GM21619 (cell line): ENCODE measurements at regions not wholly inside any gene's neighbourhood (a gene's known extent, or its start where the extent isn't known, plus 50 kb on each side); places are given as distances from the start of the nearest gene placed in this dataset.

ENCODE experiments used
- ATAC-seq: cut with Tn5 transposase; IDR thresholded peaks from one replicate; pipeline ENCODE4 v1.9.1; 2021; ENCODE audit not compliant: unreplicated experiment

DNA sequence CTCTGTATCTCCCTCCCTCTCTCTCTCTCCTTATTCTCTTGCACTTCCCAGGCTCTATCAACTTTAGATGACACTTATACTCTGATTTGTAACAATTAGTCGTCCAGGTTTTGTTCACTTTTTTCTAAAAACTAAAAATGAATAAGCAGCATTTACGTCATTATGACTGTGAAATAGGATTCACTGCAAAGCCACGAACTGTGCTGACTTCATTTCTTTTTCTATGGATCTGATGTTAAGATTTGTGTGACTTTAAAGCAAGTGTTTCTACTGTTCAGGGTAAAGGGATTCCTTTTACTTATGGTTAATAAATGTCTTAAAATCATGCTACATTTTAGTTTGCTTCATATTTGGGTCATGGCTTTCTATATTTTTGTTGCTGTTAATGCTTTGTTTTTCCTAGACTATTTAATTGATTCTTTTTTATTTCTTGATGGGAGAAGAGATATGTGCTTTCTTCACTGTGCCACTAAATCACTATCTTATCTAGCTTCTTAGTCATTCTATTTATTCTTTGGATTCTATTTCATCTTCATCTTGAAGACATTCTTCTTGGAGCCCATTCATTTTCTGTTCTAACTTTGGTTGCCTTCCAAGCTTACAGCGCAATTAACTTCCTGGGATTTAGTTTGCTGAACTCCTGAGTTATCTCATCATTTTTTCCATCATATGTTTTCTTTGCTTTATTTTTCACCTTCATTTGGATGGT lies 480.4 kb upstream of the TRIB2 start:
- ATAC-seq: no peak

DNA sequence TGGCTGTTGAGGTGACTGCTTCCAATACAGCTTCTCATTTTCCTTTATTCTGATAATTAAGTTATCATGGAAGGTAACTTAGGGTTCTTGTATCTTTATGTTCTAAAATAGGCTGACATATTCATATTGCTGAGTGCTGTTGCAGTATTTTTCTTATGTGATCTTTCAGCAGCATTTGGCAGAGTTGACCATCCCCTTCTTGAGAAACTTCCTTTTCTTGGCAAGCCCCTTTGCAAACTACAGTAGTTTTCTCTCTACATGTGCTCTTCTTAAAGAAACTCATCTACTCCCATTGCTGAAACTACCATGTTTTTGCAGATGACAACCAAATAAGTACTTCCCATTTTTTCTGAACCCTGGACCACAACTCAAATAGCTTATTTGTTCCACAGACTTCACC lies 476.5 kb upstream of the TRIB2 start:
- no peak for ATAC-seq

DNA sequence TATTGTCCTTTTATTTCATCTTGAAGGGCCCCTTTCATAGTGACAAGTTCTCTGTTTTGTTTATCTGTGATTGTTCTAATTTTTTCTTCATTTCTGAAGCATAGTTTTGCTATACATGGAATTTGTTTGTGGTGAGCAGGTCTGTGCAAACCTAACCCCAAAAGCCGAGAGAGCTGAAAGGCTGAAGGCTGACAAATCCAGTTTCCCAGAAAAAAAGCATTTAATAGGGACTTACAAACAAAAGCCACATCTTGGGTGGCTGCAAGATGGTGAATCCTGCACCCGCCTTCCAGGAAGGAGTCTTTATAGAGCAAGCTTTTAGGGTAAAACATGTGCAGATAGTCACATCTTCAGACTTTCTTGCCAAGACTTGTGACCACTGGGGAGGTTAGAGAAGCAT lies 473.4 kb upstream of the TRIB2 start:
- no peak for ATAC-seq

DNA sequence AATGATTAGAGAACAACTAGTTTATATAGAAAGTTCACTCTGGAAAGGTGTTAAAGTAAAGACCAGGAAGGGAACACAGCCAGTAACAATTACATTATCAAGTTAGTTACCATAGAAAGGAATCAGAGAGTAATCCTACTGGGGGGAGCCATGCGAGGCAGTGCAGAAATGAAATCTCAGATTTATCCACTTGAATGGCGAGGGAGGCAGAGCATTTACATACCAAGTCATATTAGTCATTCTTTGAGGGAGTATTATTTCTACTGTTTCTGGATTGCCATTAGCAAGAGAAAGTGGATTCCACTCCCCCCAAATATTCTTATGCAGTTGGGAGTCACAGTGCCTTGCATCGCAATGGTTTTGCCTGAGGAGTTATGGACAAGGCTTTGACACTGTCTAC lies 472.7 kb upstream of the TRIB2 start:
- no peak for ATAC-seq

DNA sequence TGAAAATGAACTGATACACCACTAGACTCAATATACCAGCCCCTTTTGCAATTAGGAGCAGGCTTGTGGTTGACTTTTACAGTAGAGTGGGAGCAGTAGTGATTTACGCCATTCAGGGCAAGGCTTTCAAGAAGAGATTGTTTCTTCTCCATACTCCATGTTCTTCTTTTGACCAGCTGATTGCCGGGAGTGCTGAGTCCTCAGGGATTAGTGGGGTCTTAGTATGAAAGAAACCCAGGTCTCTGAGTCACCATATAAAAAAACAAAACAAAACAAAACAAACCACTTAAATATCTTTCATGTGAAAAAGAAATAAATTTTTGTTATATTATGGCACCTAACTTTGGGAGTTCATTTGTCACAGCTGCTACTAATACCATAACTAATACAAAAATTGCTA lies 465.6 kb upstream of the TRIB2 start:
- ATAC-seq: no peak

DNA sequence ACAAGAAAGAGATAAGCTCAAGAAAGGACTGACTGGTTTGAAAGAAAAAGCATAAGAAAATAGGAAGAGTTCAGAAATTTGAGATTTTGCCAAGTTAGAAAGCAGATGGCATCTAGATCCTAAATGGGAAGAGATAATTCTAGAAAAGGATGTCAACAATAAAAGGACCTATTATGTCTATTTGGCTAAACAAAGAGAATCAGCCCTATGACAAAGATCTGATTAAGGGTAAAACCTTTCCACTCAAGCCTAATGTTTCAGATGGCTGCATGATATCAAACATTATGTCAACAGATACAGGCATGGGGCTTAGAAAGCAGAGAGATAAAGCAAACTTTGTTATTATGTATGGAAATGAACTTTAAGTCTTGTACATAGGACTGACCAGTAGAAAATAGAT lies 465.0 kb upstream of the TRIB2 start:
- no peak for ATAC-seq

DNA sequence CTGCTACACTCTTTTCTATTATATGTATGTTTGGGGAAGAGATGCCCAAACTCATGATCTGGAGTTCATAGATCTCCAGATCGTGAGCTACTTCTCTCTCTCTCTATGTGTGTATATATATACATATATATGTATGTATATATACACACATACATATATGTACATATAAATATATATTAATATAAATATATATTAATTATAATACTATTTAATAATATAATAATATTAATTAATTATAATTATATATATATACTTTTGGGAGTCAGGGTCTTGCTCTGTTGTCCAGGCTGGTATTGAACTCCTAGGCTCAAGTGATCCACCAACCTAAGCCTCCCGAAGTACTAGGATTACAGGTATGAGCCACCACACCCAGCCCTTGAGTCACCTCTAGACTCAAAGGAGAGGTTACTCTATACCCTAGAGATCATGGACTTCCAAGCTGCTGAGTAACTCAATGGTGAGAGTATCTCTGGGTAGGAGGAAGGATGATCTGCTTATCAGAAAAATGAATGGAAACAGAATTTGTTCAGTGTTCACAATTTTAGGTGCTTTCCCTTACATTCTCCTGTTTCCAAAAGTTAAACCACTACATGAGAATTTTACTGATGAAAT lies 463.5 kb upstream of the TRIB2 start:
- no peak for ATAC-seq

DNA sequence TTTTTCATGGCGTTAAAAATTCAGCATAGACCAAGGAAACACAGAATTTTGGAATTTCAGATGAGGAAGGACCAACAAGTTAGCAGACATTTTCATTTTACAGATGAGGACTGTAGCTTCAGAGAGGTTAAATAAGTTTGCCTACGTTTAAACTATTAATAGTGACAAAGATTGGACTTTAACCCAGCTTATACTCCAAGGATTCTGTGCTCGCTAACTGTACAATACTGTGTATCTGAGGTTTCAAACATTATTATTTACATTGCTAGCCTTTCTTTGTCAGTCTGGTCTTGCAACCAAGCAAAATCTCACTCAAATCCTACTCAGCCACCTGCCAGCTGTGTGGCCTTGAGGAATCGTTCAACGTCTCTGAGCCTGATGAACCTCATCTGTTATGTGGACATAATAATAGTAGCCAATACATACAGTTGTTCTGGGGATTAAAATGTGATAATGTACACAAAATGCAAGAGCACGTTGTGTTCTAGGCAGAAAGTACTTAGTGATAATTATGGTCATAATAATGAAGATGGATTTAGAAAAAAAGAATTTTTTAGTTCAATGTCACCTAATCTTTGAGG lies 462.4 kb upstream of the TRIB2 start:
- ATAC-seq: no peak

DNA sequence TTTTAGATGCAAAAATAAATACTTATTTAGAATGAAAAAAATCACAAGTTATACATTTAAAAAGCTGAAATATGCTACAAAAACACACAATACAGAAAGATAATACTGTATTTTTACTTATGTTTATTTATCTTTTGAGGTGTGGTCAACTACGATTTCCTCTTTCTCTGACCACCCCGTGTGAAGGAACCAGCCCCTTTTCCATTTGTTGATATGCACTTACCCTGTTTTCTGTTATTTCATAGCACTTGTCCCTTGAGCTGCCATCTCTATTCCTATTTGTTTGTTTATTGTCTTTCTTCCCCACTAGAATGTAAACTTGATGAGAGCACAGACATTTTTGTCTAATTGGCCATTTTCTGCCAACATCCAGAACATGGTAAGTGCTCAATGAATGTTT lies 460.5 kb upstream of the TRIB2 start:
- ATAC-seq: no peak

DNA sequence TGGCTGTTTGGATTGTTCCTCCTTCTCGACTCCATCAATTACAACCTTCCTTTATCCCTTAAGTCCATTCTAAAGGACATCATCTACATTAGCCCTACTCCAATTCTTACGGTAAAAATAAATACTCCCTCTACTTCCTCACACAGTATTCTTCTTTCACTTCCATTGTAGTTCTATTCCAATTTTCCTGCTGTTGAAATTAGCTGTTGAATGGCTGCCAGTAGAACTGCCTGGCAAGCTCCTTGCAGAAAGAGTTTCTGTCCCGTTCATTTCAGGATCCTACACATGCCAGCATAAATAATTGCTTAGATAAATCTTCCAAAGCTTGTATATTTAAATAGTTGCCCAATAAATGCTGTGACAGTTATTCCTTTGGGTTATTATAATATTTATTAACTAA lies 459.3 kb upstream of the TRIB2 start:
- ATAC-seq: no peak

DNA sequence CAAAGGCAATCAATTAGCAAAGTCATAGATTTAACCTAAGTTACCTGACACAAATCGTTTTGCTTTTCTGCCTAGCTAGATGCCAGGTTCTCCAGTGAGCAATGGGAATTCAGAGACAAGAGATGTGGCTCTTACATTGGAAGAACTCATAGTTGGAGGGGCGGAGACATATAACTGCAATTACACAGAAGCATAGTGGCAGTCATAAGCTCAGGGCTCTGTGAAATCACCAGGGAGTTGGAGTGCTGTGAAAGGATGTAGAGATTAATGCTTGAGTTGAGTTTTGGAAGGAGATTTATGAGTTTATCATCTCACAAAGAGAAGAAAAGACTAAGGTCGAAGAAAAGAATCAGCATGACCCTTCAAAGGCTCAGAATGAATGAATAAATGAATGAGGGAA lies 457.2 kb upstream of the TRIB2 start:
- no peak for ATAC-seq

DNA sequence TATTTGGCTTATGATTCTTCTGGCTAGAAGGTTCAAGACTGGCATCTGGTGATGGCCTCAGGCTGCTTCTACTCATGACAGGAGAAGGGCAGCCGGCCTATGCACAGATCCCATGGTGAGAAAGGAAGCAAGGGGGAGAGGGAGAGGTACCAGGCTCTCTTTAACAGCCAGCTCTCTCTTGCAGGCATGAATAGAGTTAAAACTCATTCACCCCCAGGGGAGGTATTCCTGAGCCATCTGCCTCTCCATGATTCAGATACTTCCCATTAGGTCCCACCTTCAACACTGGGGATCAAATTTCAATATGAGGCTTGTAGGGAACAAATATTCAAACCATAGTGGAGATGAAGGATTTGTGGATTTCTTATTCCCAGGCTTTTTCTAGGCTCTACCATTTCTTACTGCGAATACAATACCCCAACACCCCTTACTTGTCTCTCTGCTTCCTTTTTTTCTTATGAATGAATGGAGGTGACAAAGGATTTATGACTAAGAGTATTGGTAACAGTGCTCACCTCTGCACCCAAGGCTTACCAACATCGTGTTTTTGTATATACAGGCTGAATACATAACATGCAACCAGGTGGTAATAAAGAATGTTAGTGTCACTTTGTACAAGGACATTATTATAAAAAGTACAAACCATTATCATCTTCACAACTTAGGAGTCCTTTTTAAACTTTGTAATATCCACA lies 454.6 kb upstream of the TRIB2 start:
- ATAC-seq: no peak

DNA sequence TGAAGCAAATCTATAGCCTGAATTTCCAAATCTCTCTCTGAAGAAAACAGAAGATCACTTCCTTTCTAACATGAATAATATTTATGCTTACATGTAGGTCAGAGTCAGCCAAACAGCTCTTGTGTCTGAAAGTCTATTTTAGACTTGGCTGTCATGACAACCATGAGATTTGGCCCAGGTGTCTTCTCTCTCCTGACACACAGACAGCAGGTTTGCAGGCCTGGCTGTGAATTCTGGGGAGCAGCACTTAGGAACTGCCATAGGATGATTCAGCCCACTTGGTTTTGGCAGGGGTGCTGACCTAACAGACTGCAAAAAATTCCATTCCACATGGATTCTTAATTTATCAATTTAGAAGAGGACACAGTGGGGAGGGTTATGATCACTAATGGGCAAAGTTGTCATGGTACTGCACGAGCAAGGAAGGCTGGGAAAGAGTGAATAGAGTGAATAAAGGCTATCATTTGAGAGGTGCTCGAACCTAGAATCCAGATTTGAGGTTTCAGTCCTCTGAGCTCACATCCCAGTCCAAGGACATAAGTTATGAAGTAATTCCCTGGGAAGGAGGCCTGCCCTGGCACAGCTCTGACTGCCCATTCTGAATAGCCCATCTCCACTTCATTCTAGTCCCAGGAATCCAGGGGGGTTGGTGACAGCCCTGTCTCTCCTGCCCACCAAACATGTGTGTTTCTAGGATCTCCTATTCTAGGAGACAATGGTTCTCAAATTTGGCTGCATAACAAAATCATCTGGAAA lies 453.9 kb upstream of the TRIB2 start:
- ATAC-seq: no peak

DNA sequence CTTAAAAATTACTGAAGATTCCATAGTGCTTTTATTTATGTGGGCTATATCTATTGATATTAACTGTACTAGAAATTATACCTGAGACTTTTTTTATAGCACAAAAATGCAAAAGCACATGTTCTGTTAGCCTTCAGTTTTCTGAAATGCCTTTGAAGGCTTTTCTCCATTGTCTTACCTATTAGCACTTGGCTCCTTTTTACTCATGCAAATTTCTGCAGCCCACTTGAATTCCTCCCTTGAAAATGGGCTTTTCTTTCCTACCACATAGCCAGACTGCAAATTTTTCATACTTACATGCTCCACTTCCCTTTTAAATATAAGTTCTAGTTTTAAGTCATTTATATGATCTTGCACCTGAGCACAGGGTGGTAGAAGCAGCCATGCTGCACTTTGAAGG lies 453.0 kb upstream of the TRIB2 start:
- no peak for ATAC-seq

DNA sequence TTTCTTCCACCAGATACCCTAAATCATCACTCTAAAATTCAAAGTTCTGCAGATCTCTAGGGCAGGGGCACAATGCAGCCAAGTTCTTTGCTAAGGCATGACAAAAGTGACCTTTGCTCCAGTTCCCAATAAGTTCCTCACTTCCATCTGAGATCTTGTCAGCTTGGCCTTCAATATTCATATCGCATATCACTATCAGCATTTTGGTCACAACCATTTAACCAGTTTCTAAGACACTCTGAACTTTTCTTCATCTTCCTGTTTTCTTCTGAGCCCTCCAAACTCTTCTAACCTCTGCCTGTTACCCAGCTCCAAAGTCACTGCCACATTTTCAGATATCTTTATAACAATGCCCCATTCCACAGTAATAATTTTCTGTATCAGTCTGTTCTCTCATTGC lies 452.6 kb upstream of the TRIB2 start:
- ATAC-seq: no peak

DNA sequence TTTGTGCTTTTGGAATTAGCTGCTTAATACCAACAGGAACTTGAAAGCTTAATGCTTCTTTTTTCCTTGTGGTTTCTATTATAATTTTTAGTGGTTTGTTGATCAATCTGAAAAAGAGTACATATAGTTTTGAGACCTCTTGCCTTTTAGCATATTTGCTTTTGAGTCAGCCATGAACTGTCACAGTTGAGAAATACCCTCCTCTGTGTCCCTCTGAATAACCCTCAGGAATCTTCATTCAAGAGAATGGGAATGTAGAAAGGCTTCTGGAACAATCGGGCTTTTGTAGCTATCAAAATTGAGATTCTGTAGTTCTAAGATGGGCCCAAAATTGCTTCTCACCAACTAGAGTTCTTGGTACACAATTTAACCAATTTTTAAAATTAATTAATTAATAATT lies 451.1 kb upstream of the TRIB2 start:
- no peak for ATAC-seq

DNA sequence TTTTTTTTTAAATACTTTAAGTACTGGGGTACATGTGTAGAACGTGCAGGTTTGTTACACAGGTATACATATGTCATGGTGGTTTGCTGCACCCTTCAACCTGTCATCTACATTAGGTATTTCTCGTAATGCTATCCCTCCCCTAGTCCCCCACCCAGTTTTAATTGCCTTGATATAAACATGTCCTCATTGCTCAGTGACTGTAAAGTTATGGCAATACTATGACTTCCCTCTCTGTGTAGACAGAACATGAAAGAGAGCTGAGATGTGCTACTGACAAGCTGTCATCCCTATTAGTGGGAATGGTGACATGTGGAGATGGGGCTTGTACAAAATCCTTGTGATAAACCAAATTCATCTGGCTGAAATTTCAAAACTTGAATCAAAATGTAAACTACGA lies 449.7 kb upstream of the TRIB2 start:
- ATAC-seq: no peak

DNA sequence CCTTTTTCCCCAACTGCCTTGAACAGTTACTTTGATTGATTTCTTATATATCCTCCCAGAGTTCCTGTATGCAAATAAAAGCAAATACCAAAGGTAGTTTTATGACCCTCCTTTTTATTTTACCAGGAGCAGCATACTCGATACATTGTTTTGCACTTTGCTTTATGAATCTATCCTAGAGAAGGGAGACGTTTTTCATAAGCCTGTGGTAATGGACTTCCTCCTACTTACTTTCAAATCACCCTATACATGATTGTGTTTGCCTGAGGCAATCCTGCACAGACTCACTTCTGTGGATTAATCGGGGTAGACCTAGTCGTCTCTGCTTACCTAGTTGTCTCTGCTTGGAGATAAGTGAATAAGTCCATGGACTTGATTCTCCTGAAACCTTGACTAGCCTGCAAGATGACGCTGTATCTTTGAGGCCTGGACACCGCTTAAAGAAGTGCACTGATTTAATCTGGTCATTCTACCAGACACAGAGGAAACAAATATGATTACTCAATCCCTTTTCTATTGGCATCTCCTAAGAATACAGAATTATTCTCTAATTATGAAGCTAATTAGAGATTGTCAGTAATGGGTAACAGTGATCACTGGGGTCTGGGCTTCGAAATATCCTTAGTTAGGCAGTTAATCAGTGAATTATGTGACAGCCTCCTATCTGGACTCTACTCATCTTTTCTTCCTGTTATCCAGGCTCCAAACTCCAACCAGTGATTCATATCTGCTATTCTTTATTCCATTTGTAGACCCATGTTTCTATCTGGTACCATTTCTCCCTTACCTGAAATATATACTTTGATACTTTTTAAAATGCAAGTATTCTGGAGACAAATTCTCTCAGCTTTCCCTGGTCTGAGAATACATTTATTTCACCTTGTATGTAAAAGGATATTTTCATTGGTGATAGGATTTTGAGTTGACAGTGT lies 447.4 kb upstream of the TRIB2 start:
- ATAC-seq: no peak

DNA sequence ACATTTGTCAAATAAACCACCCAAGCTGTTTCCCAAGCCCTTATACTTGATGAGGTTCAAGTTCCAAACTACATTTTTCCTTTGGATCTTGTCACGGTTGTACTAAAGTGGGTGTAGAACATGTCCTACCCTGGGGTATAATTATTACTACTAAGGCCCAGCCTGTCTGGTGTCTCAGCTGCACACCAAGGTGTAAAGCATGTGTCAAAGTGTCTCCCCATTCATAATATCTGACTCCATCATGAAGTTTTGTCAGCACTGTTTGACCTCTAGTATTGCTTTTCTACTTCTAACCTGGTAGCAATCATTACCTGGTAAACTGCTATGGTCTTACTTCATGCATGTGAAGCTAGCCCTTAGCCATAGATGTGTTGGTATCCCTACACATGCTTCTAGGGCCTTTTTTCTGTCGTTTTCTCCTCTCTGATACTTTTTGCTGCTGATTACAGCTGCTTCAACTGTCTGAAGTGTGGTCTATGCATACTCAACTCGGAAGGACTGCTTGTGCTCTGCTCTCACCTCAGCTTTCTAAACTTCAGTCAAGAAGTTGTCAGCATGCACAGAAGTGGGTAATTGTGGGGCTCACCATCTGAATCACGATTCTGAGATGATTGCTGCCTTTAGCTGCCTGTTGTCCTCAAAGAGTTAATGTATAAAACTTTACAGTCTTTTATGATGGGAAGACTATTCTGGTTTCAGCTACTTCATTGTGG lies 445.7 kb upstream of the TRIB2 start:
- peak; percentile 63 for ATAC-seq

DNA sequence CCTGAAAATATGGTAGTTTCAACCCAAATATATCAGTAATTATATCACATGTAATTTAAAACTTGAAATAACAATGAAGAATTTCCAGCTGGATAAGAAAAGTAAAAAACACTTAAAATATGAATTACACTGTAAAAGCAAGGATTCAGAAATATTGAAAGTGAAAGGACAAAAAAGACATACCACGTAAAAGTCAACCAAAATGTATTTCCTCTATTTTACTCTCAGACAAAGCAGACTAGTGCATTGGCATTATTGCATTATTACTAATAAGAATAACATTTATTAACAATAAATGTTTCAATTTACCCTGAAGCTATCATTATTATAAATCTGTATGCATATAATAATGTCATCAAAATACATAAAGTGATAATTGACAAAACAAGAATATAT lies 445.1 kb upstream of the TRIB2 start:
- peak; percentile 42 for ATAC-seq
